Neural cell (in vitro differentiated cells): ENCODE measurements at regions not wholly inside any gene's neighbourhood (a gene's known extent, or its start where the extent isn't known, plus 50 kb on each side); places are given as distances from the start of the nearest gene placed in this dataset.

Experiments
- CTCF ChIP-seq: fragments of 450-650 bp; IDR thresholded peaks from 2 replicates; pipeline ENCODE4 v1.5.1; 2014; ENCODE audit warnings: antibody characterized with exemption, mild to moderate bottlenecking, moderate library complexity; ENCODE audit not compliant: poor library complexity, severe bottlenecking
- EP300 ChIP-seq: fragments of 450-650 bp; conservative IDR thresholded peaks from 2 replicates; pipeline ENCODE4 v1.6.1; 2014; ENCODE audit warnings: antibody characterized with exemption, mild to moderate bottlenecking, moderate library complexity; ENCODE audit not compliant: poor library complexity, severe bottlenecking
- POLR2AphosphoS5 ChIP-seq: IDR thresholded peaks from 2 replicates; pipeline ENCODE4 v1.6.1; 2012
- RAD21 ChIP-seq: fragments of 450-650 bp; conservative IDR thresholded peaks from 2 replicates; pipeline ENCODE4 v1.6.1; 2014; ENCODE audit warnings: antibody characterized with exemption, mild to moderate bottlenecking, moderate library complexity
- SMC3 ChIP-seq: fragments of 450-650 bp; conservative IDR thresholded peaks from 2 replicates; pipeline ENCODE4 v1.6.1; 2014; ENCODE audit warnings: antibody characterized with exemption, mild to moderate bottlenecking, moderate library complexity; ENCODE audit not compliant: poor library complexity

- TF ChIP-seq CTCF: no peak
- TF ChIP-seq EP300: no peak
- TF ChIP-seq POLR2AphosphoS5: no peak
- no peak for TF ChIP-seq SMC3
- TF ChIP-seq RAD21: no peak
These were observed 210.9 kb downstream of the PCSK1 start for GRCh38 chr5:96222129-96222528.
